ENCODE measurements at regions not wholly inside any gene's neighbourhood (a gene's known extent, or its start where the extent isn't known, plus 50 kb on each side); places are given as distances from the start of the nearest gene placed in this dataset.

DNA sequence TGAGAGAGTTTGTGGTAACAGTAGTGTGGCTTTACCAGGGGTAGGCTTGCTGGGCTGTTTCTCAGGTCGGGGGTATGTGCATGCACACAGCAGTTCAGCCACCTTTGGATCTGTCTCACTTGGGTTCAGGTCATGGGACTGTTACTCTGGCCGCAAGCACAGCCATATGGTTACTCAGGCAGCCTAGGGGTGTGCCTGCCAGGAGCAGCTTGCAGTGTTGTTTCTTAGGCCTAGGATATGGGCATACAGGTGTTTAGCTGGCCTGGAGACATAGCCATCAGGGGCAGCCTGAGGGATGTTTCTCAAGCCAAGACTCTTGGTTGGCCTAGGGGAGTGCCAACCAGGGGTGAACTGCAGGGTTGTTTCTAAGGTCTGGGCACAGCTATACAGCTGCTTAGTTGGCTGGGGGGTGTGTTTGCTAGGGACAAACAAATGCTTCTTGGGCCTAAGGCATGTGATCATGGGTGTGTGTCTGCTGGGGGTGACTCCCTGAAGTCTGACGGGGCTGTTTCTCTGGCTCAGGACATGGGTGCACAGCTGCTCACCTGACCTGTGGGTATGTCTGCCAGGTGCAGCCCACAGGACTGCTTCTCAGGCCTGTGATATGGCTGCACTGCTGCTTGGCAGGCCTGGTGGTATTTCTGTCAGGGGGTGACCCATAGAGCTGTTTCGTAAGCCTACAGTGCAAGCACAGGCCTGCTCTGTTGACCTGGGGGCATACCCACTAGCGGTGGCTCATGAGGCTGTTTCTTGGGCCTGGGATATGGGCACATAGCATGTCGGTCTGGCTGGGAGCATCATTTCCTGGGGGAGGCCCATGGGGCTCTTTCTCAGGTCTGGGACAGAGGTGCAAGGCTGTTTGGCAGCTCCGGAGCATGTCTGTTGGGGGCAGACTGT is 168.0 kb upstream of the THRB start:
- H3K27me3 ChIP-seq: no peaks in the 10 kb centered on the region
- TF ChIP-seq, protein P1, sequence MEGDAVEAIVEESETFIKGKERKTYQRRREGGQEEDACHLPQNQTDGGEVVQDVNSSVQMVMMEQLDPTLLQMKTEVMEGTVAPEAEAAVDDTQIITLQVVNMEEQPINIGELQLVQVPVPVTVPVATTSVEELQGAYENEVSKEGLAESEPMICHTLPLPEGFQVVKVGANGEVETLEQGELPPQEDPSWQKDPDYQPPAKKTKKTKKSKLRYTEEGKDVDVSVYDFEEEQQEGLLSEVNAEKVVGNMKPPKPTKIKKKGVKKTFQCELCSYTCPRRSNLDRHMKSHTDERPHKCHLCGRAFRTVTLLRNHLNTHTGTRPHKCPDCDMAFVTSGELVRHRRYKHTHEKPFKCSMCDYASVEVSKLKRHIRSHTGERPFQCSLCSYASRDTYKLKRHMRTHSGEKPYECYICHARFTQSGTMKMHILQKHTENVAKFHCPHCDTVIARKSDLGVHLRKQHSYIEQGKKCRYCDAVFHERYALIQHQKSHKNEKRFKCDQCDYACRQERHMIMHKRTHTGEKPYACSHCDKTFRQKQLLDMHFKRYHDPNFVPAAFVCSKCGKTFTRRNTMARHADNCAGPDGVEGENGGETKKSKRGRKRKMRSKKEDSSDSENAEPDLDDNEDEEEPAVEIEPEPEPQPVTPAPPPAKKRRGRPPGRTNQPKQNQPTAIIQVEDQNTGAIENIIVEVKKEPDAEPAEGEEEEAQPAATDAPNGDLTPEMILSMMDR (IDR thresholded peaks at IDR 0.05): no peak
- ATAC-seq (no peak), DNase-seq (no peak)
- no peaks in the 10 kb centered on the region for H3K36me3 ChIP-seq
- intact Hi-C loops (cut with DNase I): no loop called here
- no peak overlapping the region for H3K4me3 ChIP-seq
- H3K27ac ChIP-seq: no peak overlapping the region
- no peaks in the 10 kb centered on the region for H3K9me3 ChIP-seq
- no peaks in the 10 kb centered on the region for H3K4me1 ChIP-seq

DNA sequence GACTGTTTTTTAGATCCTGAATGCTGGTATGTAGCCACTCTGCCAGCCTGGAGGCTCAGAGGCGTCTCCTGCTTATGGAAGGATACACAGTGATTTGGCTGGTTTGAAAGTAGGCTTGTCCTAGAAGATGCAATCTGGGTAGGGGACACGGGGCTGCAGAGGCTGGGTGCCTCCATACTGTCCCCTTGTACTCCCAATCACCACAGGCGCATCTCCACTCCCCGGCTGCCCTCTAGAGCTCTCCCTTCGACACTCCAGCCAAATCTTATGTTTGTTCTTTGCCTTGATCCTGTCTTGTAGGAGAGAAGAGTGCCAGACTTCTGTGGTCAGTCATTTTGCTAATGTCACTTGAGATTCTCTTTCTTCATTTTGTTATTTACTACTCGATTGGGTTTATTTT is 168.8 kb upstream of the THRB start:
- H3K4me1 ChIP-seq: no peaks in the 10 kb centered on the region
- H3K9me3 ChIP-seq: no peaks in the 10 kb centered on the region
- DNase-seq (no peak), ATAC-seq (no peak)
- H3K4me3 ChIP-seq: no peak overlapping the region
- H3K36me3 ChIP-seq: no peaks in the 10 kb centered on the region
- intact Hi-C loops (cut with DNase I): no loop called here
- H3K27me3 ChIP-seq: no peaks in the 10 kb centered on the region
- H3K27ac ChIP-seq: no peak overlapping the region
- TF ChIP-seq, protein P1 (IDR thresholded peaks at IDR 0.05): no peak

DNA sequence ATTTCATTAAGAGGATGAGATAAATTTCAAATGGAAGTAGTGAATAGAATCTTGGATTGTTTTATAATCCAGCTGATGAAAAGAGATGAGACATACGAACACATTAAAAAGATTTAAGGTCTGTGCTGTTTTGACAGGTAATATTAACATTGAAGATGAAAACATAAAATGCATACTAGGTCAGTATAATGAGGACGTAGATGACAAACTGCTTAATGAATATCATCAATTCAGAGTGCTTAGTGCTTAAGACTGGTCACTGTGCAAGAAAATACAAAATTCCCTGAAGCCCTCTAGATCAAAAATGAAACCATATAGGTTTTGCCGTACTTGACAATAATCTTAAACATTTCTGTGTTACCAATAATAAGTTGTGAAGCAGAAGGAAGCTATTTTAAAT is 173.4 kb upstream of the THRB start:
- DNase-seq (no peak), ATAC-seq (no peak)
- H3K4me1 ChIP-seq: no peaks in the 10 kb centered on the region
- H3K9me3 ChIP-seq: no peaks in the 10 kb centered on the region
- intact Hi-C loops (cut with DNase I): no loop called here
- TF ChIP-seq, protein P1 (IDR thresholded peaks at IDR 0.05): no peak
- no peaks in the 10 kb centered on the region for H3K36me3 ChIP-seq
- H3K4me3 ChIP-seq: no peak overlapping the region
- no peaks in the 10 kb centered on the region for H3K27me3 ChIP-seq
- H3K27ac ChIP-seq: no peak overlapping the region

DNA sequence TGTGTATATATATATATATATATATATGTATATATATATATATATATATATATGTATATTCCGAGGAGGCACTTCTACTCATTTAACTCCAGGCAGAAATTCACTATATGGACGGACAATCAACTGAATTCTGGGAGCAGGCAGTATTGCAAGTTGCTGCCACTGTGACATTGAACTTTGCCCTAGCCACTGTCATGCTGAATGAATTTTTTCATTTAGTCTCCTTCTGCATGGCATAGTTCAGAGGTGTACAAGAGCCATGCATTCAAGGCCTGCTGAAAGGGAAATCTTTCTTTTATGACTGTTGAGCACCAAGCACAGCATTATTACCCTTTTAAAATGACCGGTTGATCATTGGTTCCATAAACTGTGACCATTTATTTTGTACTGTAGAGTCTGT is 176.2 kb upstream of the THRB start:
- no peak for ATAC-seq
- Histone ChIP-seq H3K27ac (no peak overlapping the region), H3K4me3 (no peak overlapping the region), H3K36me3 (no peaks in the 10 kb centered on the region), H3K27me3 (no peaks in the 10 kb centered on the region), H3K4me1 (no peaks in the 10 kb centered on the region), H3K9me3 (no peaks in the 10 kb centered on the region)
- DNase-seq: no peak
- TF ChIP-seq, protein P1 (IDR thresholded peaks at IDR 0.05): no peak
- intact Hi-C loops (cut with DNase I): no loop called here

DNA sequence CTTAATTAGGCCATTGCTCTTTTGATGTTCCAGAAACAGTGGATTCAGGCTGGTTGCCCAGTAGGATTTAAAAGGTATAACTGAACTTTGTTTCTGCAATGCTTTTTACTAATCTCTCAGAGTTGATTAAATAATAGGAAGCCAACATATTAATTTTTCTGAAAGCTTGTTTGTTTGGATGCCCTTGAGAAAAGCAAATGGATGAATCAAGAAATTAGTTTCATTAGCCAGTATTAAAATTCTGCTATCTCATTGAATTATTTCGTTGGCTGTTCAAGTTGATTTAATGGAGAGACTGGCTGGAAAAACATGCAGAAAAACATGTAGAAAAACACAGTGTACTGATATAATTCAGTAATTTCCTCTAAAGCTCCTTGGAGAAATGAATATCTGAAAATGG is 178.9 kb upstream of the THRB start:
- no peak overlapping the region for H3K27ac ChIP-seq
- ATAC-seq: no peak
- no peaks in the 10 kb centered on the region for H3K36me3 ChIP-seq
- TF ChIP-seq, protein P1 (IDR thresholded peaks at IDR 0.05): no peak
- DNase-seq: no peak
- no peaks in the 10 kb centered on the region for H3K9me3 ChIP-seq
- H3K4me3 ChIP-seq: no peak overlapping the region
- no peaks in the 10 kb centered on the region for H3K27me3 ChIP-seq
- peaks cover 3% of the 10 kb centered on the region for H3K4me1 ChIP-seq
- intact Hi-C loops (cut with DNase I): no loop called here
